ENCODE measurements at regions not wholly inside any gene's neighbourhood (a gene's known extent, or its start where the extent isn't known, plus 50 kb on each side); places are given as distances from the start of the nearest gene placed in this dataset.
"Not testable (repeated sequence)": the region's sequence is repeated elsewhere in the genome, so short reads cannot be mapped to it uniquely, and the experiment has no call there.

DNA sequence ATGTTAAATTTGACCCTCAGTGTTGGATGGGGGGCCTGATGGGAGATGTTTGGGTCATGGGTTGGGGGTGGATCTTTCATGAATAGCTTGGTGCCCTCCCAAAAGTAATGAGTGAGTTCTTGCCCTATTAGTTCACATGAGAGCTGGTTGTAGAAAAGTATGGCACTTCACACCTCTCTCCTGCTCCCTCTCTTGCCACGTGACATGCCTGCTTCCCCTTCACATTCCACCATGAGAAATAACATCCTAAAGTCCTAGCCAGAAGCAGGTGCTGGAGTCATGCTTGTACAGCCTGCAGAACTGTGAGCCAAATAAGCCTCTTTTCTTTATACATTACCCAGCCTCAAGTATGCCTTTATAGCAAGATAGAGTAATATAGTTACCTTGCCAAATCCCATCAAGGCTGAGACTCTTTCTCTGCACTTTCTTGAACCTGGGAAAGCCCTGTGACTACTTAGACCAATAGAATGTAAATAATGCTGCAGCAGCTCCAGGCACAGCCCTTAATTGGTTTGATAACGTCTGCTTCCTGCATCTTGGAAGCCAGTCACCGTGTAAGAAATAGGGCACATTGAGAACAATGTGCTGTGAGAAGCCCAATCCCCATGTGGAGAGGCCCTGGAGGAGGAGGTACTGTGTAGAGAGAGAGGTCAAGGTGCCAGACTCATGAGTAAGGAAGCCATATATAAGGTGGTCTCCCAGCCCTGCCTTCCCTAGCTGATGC lies 88.0 kb upstream of the NAMPT start:
- no peak for DNase-seq

GRCh38 chr7:106372126-106372525 lies 87.3 kb upstream of the NAMPT start:
- no peak for DNase-seq

DNA sequence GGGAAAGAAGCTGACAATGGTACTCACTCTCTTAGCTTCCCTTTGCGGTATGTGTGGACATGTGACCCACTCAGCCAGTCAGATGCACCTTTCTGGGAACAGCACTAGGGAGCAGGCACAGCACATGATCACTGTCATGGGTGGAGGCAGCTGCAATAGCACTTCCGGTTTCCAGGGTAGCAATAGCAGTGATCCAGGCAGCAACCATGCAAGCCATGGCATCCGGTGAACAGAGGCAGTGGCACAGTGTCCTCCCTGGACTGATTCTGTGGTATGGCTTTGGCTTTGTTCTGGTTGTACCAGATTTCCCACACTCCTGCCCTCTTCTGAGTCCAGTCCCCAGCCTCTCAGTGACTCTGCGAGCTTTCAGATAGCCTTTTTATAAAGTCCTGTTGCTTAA lies 86.8 kb upstream of the NAMPT start:
- no peak for DNase-seq

DNA sequence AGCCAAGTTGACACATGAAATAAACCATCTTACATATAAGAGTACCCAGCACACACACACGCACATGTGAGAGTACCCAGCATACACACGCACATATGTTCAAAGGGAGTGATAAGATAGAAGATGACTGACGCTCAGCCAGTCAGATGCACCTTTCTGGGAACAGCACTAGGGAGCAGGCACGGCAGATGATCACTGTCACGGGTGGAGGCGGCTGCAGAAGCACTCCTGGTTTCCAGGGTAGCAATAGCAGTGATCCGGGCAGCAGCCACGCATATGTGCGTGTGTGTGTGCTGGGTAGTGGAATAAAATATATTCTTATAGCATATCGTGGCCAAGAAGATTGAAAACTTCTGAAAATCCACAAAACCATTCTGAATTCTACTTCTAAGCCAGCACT lies 85.8 kb upstream of the NAMPT start:
- DNase-seq = no peak

- no peak for DNase-seq
Measured at GRCh38 chr7:106369816-106370215, 85.0 kb upstream of the NAMPT start.

- no peak for DNase-seq
Measured at GRCh38 chr7:106369352-106369751, 84.6 kb upstream of the NAMPT start.

GRCh38 chr7:106367664-106368063 lies 82.9 kb upstream of the NAMPT start:
- DNase-seq = no peak

- DNase-seq = no peak
Measured at GRCh38 chr7:106367018-106367420, 82.2 kb upstream of the NAMPT start.

- no peak for DNase-seq
Measured at GRCh38 chr7:106365252-106366005, 80.6 kb upstream of the NAMPT start.

DNA sequence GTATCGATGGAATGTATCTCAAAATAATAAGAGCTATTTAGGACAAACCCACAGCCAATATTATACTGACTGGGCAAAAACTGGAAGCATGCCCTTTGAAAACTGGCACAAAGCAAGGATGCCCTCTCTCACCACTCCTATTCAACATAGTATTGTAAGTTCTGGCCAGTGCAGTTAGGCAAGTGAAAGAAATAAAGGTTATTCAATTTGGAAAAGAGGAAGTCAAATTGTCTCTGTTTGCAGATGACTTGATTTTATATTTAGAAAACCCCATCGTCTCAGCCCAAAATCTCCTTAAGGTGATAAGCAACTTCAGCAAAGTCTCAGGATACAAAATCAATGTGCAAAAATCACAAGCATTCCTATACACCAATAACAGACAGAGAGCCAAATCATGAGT lies 77.7 kb upstream of the NAMPT start:
- DNase-seq = not testable (repeated sequence)

- no peak for DNase-seq
Measured at GRCh38 chr7:106358103-106358663, 73.4 kb upstream of the NAMPT start.

GRCh38 chr7:106357675-106358074 lies 72.9 kb upstream of the NAMPT start:
- no peak for DNase-seq

DNA sequence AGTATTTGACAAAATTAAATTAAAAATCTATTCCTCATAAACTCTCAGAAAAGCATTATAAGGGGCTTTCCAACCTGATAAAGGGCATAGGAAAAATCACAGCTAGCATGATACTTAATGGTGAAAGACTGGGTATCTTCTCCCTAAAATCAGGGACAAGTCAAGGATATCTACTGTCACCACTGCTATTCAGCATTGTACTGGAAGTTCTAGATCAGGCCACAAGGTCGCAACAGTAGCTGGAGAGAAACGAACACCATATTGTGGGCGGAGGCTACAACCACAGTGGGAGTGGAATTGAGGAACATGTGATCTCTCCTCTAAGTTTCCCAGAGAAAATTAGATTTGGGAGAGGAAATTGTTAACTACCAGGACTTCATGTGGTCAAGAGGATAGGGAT lies 70.0 kb upstream of the NAMPT start:
- no peak for DNase-seq

- DNase-seq = no peak
Measured at GRCh38 chr7:106353944-106354343, 69.2 kb upstream of the NAMPT start.

DNA sequence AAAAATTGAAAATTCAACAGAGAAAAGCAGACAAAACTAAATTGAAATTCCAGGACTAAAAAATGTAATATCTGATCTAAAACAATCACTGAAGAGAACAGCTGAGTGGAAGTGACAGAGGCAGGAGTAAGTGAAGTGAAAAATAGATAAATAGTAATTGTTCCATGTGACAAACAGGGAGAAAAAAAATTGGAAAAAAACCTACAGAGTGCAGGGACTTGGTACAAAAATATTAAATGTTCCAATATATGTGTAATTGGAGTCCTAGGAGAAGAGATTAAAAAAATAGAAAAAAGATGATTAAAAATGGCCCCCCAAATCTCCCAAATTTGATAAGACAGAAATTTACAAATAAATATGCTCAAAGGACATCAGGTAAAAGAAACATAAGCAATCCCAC lies 63.4 kb upstream of the NAMPT start:
- no peak for DNase-seq

GRCh38 chr7:106347229-106347833 lies 62.5 kb upstream of the NAMPT start:
- no peak for DNase-seq

GRCh38 chr7:106346678-106347217 lies 62.0 kb upstream of the NAMPT start:
- no peak for DNase-seq

GRCh38 chr7:106346167-106346677 lies 61.4 kb upstream of the NAMPT start:
- DNase-seq = no peak

DNA sequence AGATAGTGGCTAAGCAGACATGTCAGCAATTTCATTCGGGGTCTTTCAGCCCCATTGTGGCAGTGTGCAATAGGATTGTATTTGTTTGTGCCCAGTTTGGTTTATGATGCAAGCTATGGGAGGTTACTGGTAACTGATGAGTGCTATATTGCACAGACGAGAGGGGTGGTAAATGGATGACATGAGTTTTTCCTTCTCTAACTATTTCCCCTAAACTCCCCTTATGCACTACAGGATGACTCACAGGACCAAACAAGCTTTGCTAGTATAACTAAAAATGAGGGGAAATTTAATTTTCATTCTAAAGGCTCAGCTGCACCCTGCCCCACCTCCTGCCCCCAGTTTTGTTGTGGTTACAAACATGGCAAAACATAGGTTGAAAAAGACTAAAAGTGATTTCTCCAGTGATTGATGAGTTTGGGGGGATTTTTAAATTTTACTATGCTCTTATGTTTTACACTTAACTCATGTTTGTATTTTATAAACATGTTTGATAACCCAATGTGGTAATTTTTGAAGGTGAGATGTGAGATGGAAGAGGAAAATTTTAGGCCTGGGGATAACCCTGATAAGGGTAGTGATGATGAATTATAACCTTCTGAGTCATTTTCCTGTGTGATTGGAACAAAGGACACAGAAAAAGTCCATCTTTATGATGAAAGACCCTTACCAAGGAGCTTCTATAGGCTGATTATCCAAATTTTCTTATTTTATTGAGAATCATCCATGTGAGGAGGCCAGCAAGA lies 60.8 kb upstream of the NAMPT start:
- no peak for DNase-seq

GRCh38 chr7:106344861-106345260 lies 60.1 kb upstream of the NAMPT start:
- DNase-seq = no peak

GRCh38 chr7:106344211-106344610 lies 59.4 kb upstream of the NAMPT start:
- DNase-seq = no peak

DNA sequence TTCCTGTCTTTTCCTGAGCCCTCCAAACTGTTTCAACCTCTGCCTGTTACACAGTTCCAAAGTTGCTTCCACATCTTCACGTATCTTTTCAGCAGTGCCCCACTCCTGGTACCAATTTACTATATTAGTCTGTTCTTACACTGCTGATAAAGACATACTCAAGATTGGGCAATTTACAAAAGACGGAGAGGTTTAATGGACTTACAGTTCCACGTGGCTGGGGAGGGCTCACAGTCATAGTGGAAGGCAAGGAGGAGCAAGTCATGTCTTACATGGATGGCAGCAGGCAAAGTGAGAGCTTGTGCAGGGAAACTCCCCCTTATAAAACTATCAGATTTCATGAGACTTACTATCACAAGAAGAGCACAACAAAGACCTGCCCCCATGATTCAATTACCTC lies 57.3 kb upstream of the NAMPT start:
- DNase-seq = not testable (repeated sequence)

DNA sequence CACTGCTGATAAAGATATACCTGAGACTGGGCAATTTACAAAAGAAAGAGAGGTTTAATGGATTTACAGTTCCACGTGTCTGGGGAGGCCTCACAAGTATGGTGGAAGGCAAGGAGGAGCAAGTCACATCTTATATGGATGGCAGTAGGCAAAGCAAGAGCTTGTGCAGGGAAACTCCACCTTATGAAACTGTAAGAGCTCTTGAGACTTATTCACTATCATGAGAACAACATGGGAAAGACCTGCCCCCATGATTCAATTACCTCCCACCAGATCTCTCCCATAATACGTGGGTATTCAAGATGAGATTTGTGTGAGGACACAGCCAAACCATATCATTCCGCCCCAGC lies 55.4 kb upstream of the NAMPT start:
- not testable (repeated sequence) for DNase-seq

All from activated CD8-positive, alpha-beta memory T cell treated with anti-CD3 and anti-CD28 coated beads, Interleukin-2, amount 50 U/mL, for 48 hours (primary cell).